HG02571 (cell line): ENCODE measurements at regions not wholly inside any gene's neighbourhood (a gene's known extent, or its start where the extent isn't known, plus 50 kb on each side); places are given as distances from the start of the nearest gene placed in this dataset.

Source experiments
- ATAC-seq: cut with Tn5 transposase; IDR thresholded peaks from one replicate; pipeline ENCODE4 v1.9.1; 2021; ENCODE audit warnings: mild to moderate bottlenecking, moderate library complexity; ENCODE audit not compliant: unreplicated experiment

DNA sequence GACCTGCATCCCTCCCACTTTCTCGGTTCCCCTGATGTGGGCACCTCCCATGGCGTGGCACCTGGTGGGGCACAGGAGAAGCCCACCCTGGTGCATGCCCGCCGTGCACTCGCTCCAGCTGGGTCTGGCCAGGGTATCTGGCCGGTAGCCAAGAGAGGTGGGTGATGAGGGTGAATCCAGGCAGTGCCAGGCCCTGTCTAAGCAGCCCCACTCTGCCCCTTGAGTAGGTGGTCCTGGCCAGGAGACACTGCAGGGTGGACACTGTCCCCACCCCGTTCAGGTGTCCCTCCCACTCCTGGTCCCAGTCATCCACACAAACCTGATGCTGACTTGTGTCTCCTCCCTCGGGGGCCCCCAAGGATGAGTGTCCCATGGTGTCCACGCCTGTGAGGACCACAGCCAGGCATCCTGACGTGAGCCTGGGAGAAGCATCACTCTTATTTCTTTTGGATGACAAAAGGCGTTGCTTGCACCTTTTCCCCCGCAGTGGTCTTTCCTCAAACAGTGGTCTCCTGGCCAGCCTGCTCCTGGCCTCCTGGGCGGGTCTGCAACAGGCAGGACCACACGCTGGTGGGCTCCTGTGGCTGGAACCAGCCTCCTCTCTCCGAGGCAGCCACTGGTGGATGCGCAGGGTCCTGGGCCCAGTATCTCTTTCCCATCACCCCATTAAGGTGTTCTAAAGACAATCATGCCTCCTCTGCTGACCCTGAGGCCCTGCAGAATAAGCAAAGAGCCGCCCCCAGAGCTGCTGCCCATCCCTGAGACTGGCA lies 922.3 kb downstream of the BRD1 start:
- ATAC-seq = no peak

- no peak for ATAC-seq
Measured at GRCh38 chr22:48902983-48903650, 924.6 kb downstream of the BRD1 start.

DNA sequence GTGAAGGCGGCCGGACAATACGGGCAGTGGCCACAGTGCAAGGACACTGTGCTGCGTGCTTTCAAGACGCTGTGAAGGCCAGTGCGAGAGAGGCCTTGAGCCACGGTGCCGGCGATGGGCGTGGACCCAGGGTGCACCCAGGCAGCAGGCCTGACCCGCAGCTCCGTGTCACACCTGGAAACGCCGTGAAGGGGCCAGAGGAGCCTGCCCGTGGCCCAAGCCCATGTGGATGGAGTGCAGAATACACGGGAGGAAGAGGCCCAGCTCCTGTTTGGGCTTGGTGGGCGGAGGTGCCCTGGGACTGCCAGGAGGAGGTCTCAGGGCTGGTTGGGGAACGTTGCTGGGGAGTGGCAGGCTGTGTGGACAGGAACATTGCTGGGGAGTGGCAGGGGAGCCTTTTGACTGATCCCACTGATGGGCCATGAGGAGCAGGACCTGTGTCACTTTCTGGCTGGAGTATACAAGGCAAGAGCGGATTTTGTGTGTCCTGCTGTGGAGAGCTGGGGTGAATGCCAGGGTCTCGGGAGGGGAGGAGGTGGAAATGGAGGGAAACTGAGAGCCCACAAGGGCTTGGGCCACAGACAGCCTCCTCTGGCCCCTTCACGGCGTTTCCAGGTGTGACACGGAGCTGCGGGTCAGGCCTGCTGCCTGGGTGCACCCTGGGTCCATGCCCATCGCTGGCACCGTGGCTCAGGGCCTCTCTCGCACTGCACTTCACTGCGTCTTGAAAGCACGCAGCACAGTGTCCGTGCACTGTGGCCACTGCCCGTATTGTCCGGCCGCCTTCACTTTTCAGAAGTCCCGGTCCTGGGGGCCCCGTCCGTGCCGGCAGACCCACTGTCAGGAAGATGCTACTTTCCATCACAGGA lies 925.4 kb downstream of the BRD1 start:
- ATAC-seq = no peak

DNA sequence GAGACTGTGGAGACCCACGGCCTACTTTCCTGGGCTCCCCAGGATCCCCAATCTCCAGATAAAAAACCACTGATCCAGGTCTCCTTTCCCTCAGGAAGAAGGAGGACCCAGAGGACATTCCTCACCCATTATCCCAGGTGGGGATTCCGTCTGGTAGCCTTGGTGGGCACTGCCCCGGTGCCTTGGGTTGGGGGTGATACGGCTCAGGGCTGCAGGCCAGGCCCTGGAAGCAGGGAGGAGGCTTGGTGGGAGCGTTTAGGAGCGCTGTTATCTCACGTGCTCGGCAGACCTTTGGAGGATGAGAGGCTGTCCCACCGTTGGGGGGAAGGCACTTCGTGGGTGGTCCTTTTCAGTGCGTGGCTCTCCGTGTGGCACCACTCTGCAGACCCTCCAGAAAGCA lies 926.3 kb downstream of the BRD1 start:
- no peak for ATAC-seq

DNA sequence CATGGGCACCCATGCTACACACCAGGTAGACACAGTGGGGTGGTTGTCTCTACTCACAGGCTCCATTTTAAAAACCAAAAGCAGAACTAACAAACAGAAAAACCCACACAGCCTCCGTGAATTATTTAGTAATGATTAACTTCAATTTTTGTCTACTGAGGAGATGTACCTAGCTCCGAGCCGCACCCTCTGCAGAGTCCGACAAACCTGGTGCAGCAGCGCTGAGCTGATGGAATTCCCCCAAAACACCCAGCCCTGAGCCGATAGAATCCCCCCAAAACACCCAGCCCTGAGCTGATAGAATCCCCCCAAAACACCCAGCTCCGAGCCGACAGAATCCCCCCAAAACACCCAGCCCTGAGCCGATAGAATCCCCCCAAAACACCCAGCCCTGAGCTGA lies 927.0 kb downstream of the BRD1 start:
- ATAC-seq = no peak

DNA sequence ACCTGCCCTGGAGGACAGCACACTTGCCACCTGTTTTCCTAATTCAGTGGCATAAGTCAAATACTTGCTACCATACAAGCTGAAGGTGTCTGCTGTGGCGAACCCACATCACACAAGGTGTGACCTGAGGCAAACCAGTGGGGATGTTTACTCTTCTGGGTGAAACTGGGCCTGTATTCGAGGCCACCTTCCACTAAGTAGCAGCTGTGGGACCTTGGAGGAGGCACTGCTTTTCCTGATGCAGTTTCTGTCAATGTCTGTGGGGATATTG lies 927.4 kb downstream of the BRD1 start:
- ATAC-seq = no peak

- ATAC-seq = no peak
Measured at GRCh38 chr22:48899523-48900326, 927.9 kb downstream of the BRD1 start.

DNA sequence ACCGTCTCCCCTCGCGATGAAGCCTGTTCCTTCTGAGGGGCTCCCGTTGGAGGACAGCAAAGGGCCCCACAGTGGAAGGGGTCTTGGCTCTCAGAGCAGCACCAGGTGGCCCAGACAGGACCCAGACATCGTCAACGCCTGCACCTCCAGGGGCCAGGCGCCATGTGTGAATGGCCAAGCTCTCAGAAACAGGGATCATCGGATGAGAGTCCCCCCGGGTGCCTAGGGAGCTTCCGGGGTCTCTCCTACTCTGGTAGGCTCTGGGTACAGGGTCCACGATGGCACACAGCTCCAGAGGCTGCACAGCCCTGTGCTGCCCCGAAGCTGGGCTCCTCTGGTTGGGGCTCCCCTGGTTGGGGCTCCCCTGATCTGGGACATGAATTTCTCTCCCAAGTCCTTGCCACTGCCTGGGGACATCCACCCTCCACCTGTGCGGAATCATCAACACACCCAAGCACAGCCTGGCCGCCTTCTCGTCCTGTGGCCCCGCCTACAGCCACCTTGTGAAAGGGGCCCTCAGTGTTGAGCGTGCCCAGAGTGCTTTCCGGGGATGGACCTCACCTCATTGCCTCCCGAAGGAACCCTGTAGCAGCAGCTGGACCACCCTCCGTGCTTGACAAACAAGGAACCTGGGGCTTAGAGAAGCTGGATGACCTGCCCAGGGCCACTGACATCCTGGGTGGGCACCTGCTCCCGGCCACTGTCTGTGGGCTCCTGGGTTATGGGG lies 929.0 kb downstream of the BRD1 start:
- no peak for ATAC-seq

GRCh38 chr22:48897645-48898370 lies 929.9 kb downstream of the BRD1 start:
- ATAC-seq = no peak

GRCh38 chr22:48896766-48897644 lies 930.7 kb downstream of the BRD1 start:
- no peak for ATAC-seq

DNA sequence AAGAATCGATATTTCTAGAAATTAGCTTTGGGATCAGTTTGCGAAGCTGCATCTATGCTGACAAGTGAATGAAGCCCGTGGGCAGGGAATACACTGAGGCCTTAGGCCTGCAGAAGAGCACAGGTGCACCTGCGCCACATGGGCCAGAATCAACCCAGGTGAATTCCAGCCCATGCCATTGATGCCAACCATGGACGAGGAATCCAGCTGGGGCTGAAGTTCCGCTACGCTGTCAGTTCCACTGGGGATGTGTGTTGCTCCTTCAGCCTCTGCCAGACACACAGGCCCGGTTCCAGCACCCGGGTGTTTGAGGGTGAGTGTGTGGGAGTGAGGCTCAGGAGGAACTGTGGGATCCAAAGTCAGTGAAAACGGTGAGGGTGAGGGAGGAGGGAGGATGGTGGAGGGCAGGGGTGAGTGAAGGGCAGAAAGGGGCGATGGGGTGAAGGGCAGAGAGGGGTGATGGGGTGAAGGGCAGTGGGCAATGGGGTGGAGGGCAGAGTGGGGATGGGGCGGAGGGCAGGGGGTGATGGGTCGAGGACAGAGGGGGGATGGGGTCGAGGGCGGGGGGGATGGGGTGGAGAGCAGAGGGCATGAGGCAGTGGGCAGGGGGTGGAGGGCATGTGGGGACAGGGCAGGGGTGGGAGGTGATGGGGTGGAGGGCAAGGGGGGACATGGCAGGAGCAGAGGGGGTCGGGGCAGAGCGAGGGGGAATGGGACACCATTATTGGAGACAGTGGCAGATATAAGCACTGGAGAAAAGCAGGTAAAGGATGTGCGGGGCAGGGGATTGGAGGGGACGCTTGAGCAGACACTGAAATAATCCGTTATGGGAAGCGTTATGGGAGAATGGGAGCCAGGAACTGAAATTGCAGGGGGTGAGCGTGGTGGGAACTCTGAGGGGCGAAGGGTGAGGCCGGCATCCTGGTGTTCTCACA lies 931.6 kb downstream of the BRD1 start:
- ATAC-seq = no peak

- no peak for ATAC-seq
Measured at GRCh38 chr22:48895336-48895735, 932.3 kb downstream of the BRD1 start.

DNA sequence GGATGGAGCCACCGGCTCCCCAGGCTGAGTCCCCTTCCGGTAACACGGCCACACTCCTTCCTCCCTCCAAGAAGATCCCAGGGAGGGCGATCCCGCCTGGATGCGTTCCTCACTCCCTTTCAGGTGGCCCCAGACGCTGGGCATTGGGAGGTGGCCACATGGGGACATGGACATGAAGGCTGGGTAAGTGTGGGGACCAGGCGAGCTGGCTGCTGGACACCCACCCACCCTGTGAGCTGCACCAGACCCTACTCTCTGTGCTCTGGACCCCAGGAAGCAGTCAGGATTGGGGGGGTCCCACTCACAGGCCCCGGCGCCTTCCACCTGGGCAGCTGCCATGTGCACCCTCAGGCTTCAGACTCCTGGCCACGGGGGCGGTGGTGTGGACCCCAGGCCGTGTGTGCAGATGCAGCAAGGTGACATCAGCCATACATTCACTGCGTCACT lies 932.8 kb downstream of the BRD1 start:
- ATAC-seq = no peak

- ATAC-seq = no peak
Measured at GRCh38 chr22:48894064-48894671, 933.5 kb downstream of the BRD1 start.

DNA sequence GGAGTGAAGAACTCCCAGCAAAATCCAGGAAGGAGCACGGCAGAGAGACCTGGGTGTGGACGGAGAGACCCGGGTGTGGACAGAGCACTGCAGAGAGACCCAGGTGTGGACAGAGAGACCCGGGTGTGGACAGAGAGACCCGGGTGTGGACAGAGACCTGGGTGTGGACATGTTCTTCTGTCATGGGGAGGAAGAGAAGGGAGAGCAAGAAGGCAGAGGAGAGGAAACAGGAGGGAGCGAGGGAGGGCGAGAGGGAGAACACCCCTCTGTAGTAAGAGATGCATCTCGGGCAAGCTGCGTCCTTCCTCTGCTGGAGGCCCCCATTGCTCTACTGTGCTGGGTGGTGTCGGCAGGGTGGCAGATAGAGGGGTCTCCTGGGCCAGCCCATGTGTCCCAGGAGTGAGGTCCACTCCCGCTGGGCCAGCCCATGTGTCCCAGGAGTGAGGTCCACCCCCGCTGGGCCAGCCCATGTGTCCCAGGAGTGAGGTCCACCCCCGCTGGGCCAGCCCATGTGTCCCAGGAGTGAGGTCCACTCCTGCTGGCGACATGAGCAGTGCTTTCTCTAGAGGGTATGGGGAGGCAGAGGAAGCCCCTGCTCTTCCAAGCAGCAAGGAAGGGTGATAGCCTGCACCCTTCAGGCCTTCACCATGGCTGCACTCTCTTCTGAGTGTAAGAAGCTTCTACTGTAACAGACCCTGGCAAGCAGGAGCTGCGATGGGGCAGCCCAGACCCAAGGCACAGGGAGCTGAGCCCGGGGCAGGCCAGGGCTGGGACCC lies 934.2 kb downstream of the BRD1 start:
- ATAC-seq = no peak

DNA sequence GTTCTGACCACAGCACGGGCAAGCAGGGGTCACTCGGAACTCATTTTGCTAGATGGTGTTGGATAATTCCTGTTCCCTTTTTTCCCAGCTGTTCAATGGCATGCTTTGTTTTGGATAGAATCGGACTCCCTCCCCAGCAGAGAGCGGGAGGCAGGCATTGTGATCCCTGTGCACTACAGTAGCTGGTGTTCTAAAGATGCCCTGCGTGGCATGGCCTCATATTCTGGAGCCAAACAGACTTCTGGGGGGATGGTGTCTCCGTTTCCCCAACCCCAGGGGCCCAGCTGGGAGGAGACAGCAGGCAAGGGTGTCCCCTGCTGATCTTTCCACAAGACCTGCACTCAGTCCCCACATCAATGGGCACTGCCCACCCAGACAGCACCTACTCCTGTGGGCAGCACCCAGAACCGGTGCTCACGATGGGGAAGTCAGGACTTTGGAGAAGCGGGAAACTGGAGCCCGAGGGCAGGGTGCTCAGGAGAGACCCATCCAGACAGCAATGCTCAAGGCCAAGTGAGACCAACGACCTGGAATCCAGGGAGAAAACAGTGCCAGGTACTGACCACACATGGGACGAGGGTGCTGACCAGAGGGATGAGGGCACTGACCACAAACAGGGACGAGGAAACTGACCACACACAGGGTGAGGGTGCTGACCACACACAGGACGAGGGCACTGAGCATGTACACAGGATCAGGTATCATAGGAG lies 934.9 kb downstream of the BRD1 start:
- ATAC-seq = no peak
